ENCODE measurements at regions not wholly inside any gene's neighbourhood (a gene's known extent, or its start where the extent isn't known, plus 50 kb on each side); places are given as distances from the start of the nearest gene placed in this dataset.
"Not testable (repeated sequence)": the region's sequence is repeated elsewhere in the genome, so short reads cannot be mapped to it uniquely, and the experiment has no call there.

GRCh38 chrY:11214851-11215250 is 1486.2 kb upstream of the USP9Y start:
- TF ChIP-seq, protein P1, sequence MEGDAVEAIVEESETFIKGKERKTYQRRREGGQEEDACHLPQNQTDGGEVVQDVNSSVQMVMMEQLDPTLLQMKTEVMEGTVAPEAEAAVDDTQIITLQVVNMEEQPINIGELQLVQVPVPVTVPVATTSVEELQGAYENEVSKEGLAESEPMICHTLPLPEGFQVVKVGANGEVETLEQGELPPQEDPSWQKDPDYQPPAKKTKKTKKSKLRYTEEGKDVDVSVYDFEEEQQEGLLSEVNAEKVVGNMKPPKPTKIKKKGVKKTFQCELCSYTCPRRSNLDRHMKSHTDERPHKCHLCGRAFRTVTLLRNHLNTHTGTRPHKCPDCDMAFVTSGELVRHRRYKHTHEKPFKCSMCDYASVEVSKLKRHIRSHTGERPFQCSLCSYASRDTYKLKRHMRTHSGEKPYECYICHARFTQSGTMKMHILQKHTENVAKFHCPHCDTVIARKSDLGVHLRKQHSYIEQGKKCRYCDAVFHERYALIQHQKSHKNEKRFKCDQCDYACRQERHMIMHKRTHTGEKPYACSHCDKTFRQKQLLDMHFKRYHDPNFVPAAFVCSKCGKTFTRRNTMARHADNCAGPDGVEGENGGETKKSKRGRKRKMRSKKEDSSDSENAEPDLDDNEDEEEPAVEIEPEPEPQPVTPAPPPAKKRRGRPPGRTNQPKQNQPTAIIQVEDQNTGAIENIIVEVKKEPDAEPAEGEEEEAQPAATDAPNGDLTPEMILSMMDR (IDR thresholded peaks at IDR 0.05; ENCODE audit: insufficient read depth, low read depth, low read length), result not testable (repeated sequence)
- TF ChIP-seq EZH2 (IDR thresholded peaks at IDR 0.05; ENCODE audit: insufficient read depth, low read length), result not testable (repeated sequence)
